Cardiac muscle cell (in vitro differentiated cells and primary cell): ENCODE measurements at regions not wholly inside any gene's neighbourhood (a gene's known extent, or its start where the extent isn't known, plus 50 kb on each side); places are given as distances from the start of the nearest gene placed in this dataset.

Experiments
- DNase-seq, 2 donors: peaks; one replicate each; pipeline versions ENCODE4 v3.0.0 to v3.0.0-alpha.2; 2010 to 2017; ENCODE audit warnings: low read depth in 1 of 2, low spot score in 1 of 2
- H3K27ac ChIP-seq: fragments of 200-600 bp; sonication (generic); 2 replicates; pipeline ENCODE4 v1.5.1; 2016
- H3K27me3 ChIP-seq: fragments of 200-600 bp; sonication (generic); 2 replicates; pipeline ENCODE4 v1.6.0; 2016; ENCODE audit warnings: control low read depth
- H3K36me3 ChIP-seq: fragments of 200-600 bp; sonication (generic); 2 replicates; pipeline ENCODE4 v1.5.1; 2016; ENCODE audit warnings: control low read depth
- H3K4me1 ChIP-seq: fragments of 200-600 bp; sonication (generic); 2 replicates; pipeline ENCODE4 v1.8.1; 2017; ENCODE audit warnings: low read depth, mild to moderate bottlenecking, mixed run types
- H3K4me3 ChIP-seq: fragments of 200-600 bp; sonication (generic); 2 replicates; pipeline ENCODE4 v1.5.1; 2016; ENCODE audit warnings: mild to moderate bottlenecking
- H3K9me3 ChIP-seq: fragments of 200-600 bp; sonication (generic); 2 replicates; pipeline ENCODE4 v1.5.1; 2017; ENCODE audit warnings: low read depth, mild to moderate bottlenecking, control low read depth
- CTCF ChIP-seq: IDR thresholded peaks from 2 replicates; pipeline ENCODE4 v1.5.1; 2012; ENCODE audit warnings: low read depth, mild to moderate bottlenecking, low read length

- no peak for TF ChIP-seq CTCF
- Histone ChIP-seq H3K36me3 (no peaks in the 10 kb centered on the region), H3K9me3 (no peaks in the 10 kb centered on the region), H3K4me3 (no peak overlapping the region), H3K27me3 (no peaks in the 10 kb centered on the region), H3K4me1 (no peaks in the 10 kb centered on the region), H3K27ac (peak overlapping the region; percentile 15)
- peak in 1 of 2 donors; percentile 2 for DNase-seq
These were observed 182.1 kb upstream of the CLNK start for GRCh38 chr4:10866666-10867065.

GRCh38 chr4:10861036-10861435, 176.5 kb upstream of the CLNK start:
- Histone ChIP-seq H3K4me1 (no peaks in the 10 kb centered on the region), H3K9me3 (no peaks in the 10 kb centered on the region), H3K27me3 (no peaks in the 10 kb centered on the region), H3K4me3 (no peak overlapping the region), H3K27ac (no peak overlapping the region), H3K36me3 (no peaks in the 10 kb centered on the region)
- no peak for DNase-seq
- TF ChIP-seq CTCF, result no peak

GRCh38 chr4:10856271-10856782, 171.8 kb upstream of the CLNK start:
- TF ChIP-seq CTCF, result no peak
- Histone ChIP-seq H3K27ac (no peak overlapping the region), H3K4me3 (no peak overlapping the region), H3K9me3 (no peaks in the 10 kb centered on the region), H3K4me1 (no peaks in the 10 kb centered on the region), H3K36me3 (no peaks in the 10 kb centered on the region), H3K27me3 (no peaks in the 10 kb centered on the region)
- no peak for DNase-seq

GRCh38 chr4:10853196-10853595, 168.6 kb upstream of the CLNK start:
- no peaks in the 10 kb centered on the region for H3K9me3 ChIP-seq
- no peak for DNase-seq
- no peaks in the 10 kb centered on the region for H3K36me3 ChIP-seq
- H3K4me3 ChIP-seq, result no peak overlapping the region
- no peaks in the 10 kb centered on the region for H3K4me1 ChIP-seq
- no peak overlapping the region for H3K27ac ChIP-seq
- TF ChIP-seq CTCF, result no peak
- H3K27me3 ChIP-seq, result no peaks in the 10 kb centered on the region

- Histone ChIP-seq H3K9me3 (no peaks in the 10 kb centered on the region), H3K4me3 (no peak overlapping the region), H3K36me3 (no peaks in the 10 kb centered on the region), H3K27ac (no peak overlapping the region), H3K27me3 (no peaks in the 10 kb centered on the region), H3K4me1 (no peaks in the 10 kb centered on the region)
- DNase-seq, result no peak
- TF ChIP-seq CTCF, result no peak
These were observed 157.1 kb upstream of the CLNK start for GRCh38 chr4:10841697-10842096.

- DNase-seq, result no peak
- Histone ChIP-seq H3K27ac (no peak overlapping the region), H3K4me3 (no peak overlapping the region)
These were observed 152.6 kb upstream of the CLNK start for GRCh38 chr4:10837151-10837550.

More at GRCh38 chr4:10837151-10837550, 152.6 kb upstream of the CLNK start:
- no peaks in the 10 kb centered on the region for H3K27me3 ChIP-seq
- H3K4me1 ChIP-seq, result no peaks in the 10 kb centered on the region
- TF ChIP-seq CTCF, result no peak
- H3K9me3 ChIP-seq, result no peaks in the 10 kb centered on the region
- no peaks in the 10 kb centered on the region for H3K36me3 ChIP-seq
